Caco-2 (cell line): ENCODE measurements at regions not wholly inside any gene's neighbourhood (a gene's known extent, or its start where the extent isn't known, plus 50 kb on each side); places are given as distances from the start of the nearest gene placed in this dataset.
"Not testable (repeated sequence)": the region's sequence is repeated elsewhere in the genome, so short reads cannot be mapped to it uniquely, and the experiment has no call there.

Experiments used
- BruUV-seq: library from RNA; stranded (reverse); fragments of 400-500 nt; replicated peaks from 2 replicates; lab custom pipeline; 2021; lab: Mats Ljungman, UMichigan
- CTCF ChIA-PET: fragments of 300-600 bp; sonication (Branson Sonifier 250); formaldehyde crosslinking; loops from one replicate; lab custom pipeline; 2022; ENCODE audit warnings: antibody characterized with exemption; lab: Charles Lee
- POLR2A ChIA-PET: fragments of 300-600 bp; sonication (Branson Sonifier 250); formaldehyde crosslinking; loops from one replicate; lab custom pipeline; 2022; ENCODE audit warnings: antibody characterized with exemption; lab: Charles Lee
- DNase-seq, 2 experiments: peaks; one replicate each; pipeline versions ENCODE4 v3.0.0 to v3.0.0-alpha.2; 2020 to 2022
- H3K27me3 ChIP-seq: replicated peaks from 2 replicates; pipeline ENCODE4 v1.6.0; 2011; ENCODE audit warnings: low read length; ENCODE audit not compliant: control insufficient read depth, insufficient read depth
- H3K36me3 ChIP-seq: 2 replicates; pipeline ENCODE4 v1.5.1; 2011; ENCODE audit warnings: low read length; ENCODE audit not compliant: control insufficient read depth, insufficient read depth
- H3K4me1 ChIP-seq: fragments of 250-450 bp; sonication (Bioruptor Pico); 2 replicates; pipeline ENCODE4 v1.5.1; 2020; ENCODE audit warnings: mild to moderate bottlenecking
- H3K4me3 ChIP-seq: 2 replicates; pipeline ENCODE4 v1.5.1; 2011; ENCODE audit warnings: low read depth, mild to moderate bottlenecking, control low read depth, low read length
- H3K9me3 ChIP-seq: fragments of 250-450 bp; sonication (Bioruptor Pico); 2 replicates; pipeline ENCODE4 v1.5.1; 2020; ENCODE audit warnings: mild to moderate bottlenecking, moderate library complexity
- H3K27ac Mint-ChIP-seq: one replicate; pipeline ENCODE4 v1.8.0; 2022; ENCODE audit warnings: mixed read lengths; ENCODE audit not compliant: unreplicated experiment
- H3K27me3 Mint-ChIP-seq: one replicate; pipeline ENCODE4 v1.8.0; 2022; ENCODE audit warnings: mixed read lengths; ENCODE audit not compliant: insufficient read depth, unreplicated experiment
- H3K36me3 Mint-ChIP-seq: one replicate; pipeline ENCODE4 v1.8.0; 2022; ENCODE audit warnings: mild to moderate bottlenecking, mixed read lengths; ENCODE audit not compliant: insufficient read depth, unreplicated experiment
- H3K4me1 Mint-ChIP-seq: one replicate; pipeline ENCODE4 v1.8.0; 2022; ENCODE audit warnings: low read depth, mixed read lengths; ENCODE audit not compliant: unreplicated experiment
- H3K4me3 Mint-ChIP-seq: one replicate; pipeline ENCODE4 v1.8.0; 2022; ENCODE audit warnings: mild to moderate bottlenecking, moderate library complexity, mixed read lengths; ENCODE audit not compliant: unreplicated experiment
- H3K9me3 Mint-ChIP-seq: one replicate; pipeline ENCODE4 v1.8.0; 2022; ENCODE audit warnings: mixed read lengths; ENCODE audit not compliant: unreplicated experiment
- CTCF ChIP-seq, 2 experiments: fragments of 200-600 bp in 1 of 2; IDR thresholded peaks; 1 replicate in 1 of 2; 2 replicates in 1 of 2; pipeline versions ENCODE4 v1.5.1 to v1.8.0; 2011 to 2022; ENCODE audit warnings: antibody characterized with exemption in 1 of 2, control low read depth in 1 of 2, inconsistent platforms in 1 of 2, low read depth in 1 of 2, low read length in 1 of 2, mild to moderate bottlenecking in 1 of 2, moderate library complexity in 1 of 2; ENCODE audit not compliant: insufficient read depth in 1 of 2, severe bottlenecking in 1 of 2, unreplicated experiment in 1 of 2
- intact Hi-C: fragments of 100-400 bp; cut with micrococcal nuclease; formaldehyde crosslinking; loops from one replicate; pipeline ENCODE4 v1.10.0; 2022; ENCODE audit not compliant: unreplicated experiment

- Histone ChIP-seq H3K9me3 (peaks cover 15% of the 10 kb centered on the region), H3K36me3 (no peaks in the 10 kb centered on the region), H3K27me3 (no peaks in the 10 kb centered on the region), H3K4me3 (no peak overlapping the region), H3K4me1 (peaks cover 14% of the 10 kb centered on the region)
- intact Hi-C loops: loop anchor here (1.0 to 5.0 kb wide), 2 partner anchors 24 to 39 kb away; no protein-coding TSS in a partner anchor
- Mint-ChIP-seq H3K9me3 (peaks cover 21% of the 10 kb centered on the region), H3K36me3 (no peaks in the 10 kb centered on the region), H3K27ac (no peak overlapping the region), H3K4me3 (no peak overlapping the region), H3K27me3 (no peaks in the 10 kb centered on the region), H3K4me1 (peaks cover 8% of the 10 kb centered on the region)
- ChIA-PET POLR2A (interaction anchor here (0.6 kb wide), 2 partner anchors 64 to 267 kb away, joined by 3 read pairs; no protein-coding TSS in a partner anchor), CTCF (no interaction called here)
- TF ChIP-seq CTCF (IDR thresholded peaks at IDR 0.05; ENCODE audit: insufficient read depth in 1 of 2, low read depth in 1 of 2, low read length in 1 of 2, severe bottlenecking in 1 of 2, unreplicated experiment in 1 of 2): no peak
- BruUV-seq: no TSS peak
- peak in 1 of 2 experiments; percentile 44 for DNase-seq
These were observed 111.5 kb downstream of the PSMG1 start for GRCh38 chr21:39071623-39072214.

- H3K36me3 ChIP-seq, CTCF ChIA-PET, H3K27ac Mint-ChIP-seq, POLR2A ChIA-PET, H3K4me3 ChIP-seq, H3K36me3 Mint-ChIP-seq, H3K4me3 Mint-ChIP-seq, DNase-seq, H3K27me3 ChIP-seq, BruUV-seq, H3K27me3 Mint-ChIP-seq: not testable (repeated sequence)
- intact Hi-C loops: loop anchor here (5.0 kb wide), 1 partner anchor 38 kb away; no protein-coding TSS in a partner anchor
- peaks cover 21% of the 10 kb centered on the region for H3K9me3 Mint-ChIP-seq
- peaks cover 14% of the 10 kb centered on the region for H3K9me3 ChIP-seq
- H3K4me1 ChIP-seq: peaks cover 32% of the 10 kb centered on the region
- H3K4me1 Mint-ChIP-seq: peaks cover 16% of the 10 kb centered on the region
These were observed 113.4 kb downstream of the PSMG1 start for GRCh38 chr21:39069856-39070255.

GRCh38 chr21:39066829-39067780 lies 116.1 kb downstream of the PSMG1 start:
- TF ChIP-seq CTCF (IDR thresholded peaks at IDR 0.05; ENCODE audit: insufficient read depth in 1 of 2, low read depth in 1 of 2, low read length in 1 of 2, severe bottlenecking in 1 of 2, unreplicated experiment in 1 of 2): no peak
- DNase-seq: no peak
- intact Hi-C loops: no loop called here
- Histone ChIP-seq H3K9me3 (peaks cover 14% of the 10 kb centered on the region; the same call in 1 of the 2 replicates), H3K4me3 (no peak overlapping the region), H3K36me3 (no peaks in the 10 kb centered on the region), H3K4me1 (peaks cover 30% of the 10 kb centered on the region), H3K27me3 (no peaks in the 10 kb centered on the region)
- Mint-ChIP-seq H3K27me3 (no peaks in the 10 kb centered on the region), H3K9me3 (peaks cover 21% of the 10 kb centered on the region), H3K27ac (no peak overlapping the region), H3K36me3 (no peaks in the 10 kb centered on the region), H3K4me1 (peaks cover 11% of the 10 kb centered on the region), H3K4me3 (no peak overlapping the region)
- CTCF ChIA-PET: no interaction called here
- POLR2A ChIA-PET: no interaction called here
- BruUV-seq: no TSS peak
